GM18505 (cell line): ENCODE measurements at regions not wholly inside any gene's neighbourhood (a gene's known extent, or its start where the extent isn't known, plus 50 kb on each side); places are given as distances from the start of the nearest gene placed in this dataset.

Experiments used
- ATAC-seq: cut with Tn5 transposase; IDR thresholded peaks from one replicate; pipeline ENCODE4 v1.9.1; 2021; ENCODE audit not compliant: unreplicated experiment
- POLR2A ChIP-seq: IDR thresholded peaks from 4 replicates; pipeline ENCODE4 v1.6.1; 2011; ENCODE audit warnings: borderline replicate concordance; ENCODE audit not compliant: insufficient read depth, insufficient read length; ENCODE audit errors: extremely low read depth

DNA sequence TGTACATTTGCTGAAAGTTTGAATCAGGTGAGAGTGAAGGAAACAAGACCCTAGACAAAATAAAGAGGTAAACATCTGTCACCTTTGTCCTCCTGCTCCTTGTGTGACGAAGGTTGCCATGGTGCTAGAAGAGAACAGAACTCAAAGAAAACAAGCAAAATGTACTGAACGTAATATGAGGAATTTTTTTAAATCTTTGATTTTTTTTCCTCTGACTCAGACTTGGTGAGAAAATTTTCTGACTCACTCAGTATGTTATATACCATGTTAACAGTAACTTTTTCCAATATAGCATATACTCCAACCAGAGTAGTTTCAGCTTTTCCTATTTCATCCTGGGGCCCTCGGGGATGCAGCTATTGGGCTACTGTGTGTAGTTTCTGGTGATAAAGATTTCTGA lies 2114.6 kb upstream of the PIK3C3 start:
- TF ChIP-seq POLR2A = no peak
- ATAC-seq = no peak

- TF ChIP-seq POLR2A = no peak
- no peak for ATAC-seq
These were observed 2115.3 kb upstream of the PIK3C3 start for GRCh38 chr18:39839782-39840181.

DNA sequence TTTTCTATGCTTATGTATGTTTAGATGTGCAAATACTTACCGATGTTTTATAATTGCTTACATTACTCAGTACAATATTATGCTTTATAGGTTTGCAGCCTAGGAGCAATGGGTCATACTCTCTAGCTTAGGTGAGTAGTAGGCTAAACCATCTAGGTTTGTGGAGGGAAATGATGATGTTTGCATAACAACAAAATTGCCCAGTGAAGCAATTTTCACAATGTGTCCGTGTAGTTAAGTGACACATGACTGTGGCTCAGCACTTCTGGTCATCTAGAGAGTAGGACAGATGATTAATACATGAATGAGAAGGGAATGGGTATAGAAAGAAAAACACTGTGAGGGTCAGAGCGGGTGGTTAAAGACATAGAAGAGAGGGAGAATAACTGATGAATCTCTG lies 2116.2 kb upstream of the PIK3C3 start:
- no peak for ATAC-seq
- no peak for TF ChIP-seq POLR2A

DNA sequence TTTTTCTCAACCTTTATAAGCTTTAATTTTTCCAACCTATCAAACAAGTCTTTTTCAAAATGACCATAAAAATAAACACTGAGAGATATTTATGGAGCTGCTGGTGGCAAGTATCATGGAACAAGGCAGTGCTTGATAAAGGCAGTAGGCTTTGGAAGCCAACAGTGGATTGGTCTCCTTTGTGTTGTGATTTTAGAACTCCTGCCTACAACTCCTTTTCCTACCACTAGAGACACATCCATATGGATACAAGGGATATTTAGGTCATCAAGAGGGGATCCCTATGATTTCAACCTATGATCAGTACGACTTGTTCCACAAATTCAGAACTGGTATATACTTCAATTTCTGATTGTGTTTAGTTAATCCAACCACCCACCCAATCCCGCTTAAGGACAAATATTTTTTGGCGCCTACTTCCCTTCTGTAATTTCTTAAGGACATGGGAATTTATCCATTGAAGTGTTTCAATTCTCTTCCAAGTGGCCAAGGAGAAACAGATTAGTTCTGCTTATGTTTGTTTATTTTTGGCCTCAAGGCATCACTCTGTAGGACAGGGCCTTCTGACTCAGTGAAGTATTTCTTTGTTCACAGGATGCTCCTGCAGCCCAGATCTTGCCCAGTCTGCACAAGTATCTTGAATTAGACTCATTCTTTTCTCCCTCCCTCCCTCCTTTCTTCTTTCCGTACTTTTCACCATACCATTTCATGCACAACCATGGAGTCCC lies 2119.6 kb upstream of the PIK3C3 start:
- TF ChIP-seq POLR2A = no peak
- ATAC-seq = no peak

GRCh38 chr18:39834636-39835035 lies 2120.4 kb upstream of the PIK3C3 start:
- ATAC-seq = no peak
- TF ChIP-seq POLR2A = no peak

- no peak for ATAC-seq
- TF ChIP-seq POLR2A = no peak
These were observed 2129.4 kb upstream of the PIK3C3 start for GRCh38 chr18:39825485-39826150.

GRCh38 chr18:39806525-39806924 lies 2148.5 kb upstream of the PIK3C3 start:
- ATAC-seq = no peak
- no peak for TF ChIP-seq POLR2A

DNA sequence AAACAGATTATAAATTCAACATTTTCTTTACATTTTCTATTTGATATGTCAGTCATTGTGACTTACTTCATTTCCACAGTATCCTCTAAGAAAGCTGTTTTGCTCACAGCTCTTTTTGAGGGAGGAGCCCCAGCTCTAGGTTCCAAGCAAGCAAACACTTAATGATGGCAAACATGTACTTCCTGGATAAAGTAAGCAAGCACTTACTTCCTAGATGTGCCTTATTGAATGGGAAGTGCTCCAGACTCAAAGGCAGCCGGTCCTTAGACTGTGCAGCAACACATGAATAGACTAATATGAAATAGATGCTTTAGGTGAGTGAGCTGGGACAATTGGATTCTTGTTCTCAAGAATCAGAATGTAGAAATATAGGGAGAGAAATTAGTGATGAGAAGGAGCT lies 2149.8 kb upstream of the PIK3C3 start:
- ATAC-seq = no peak
- no peak for TF ChIP-seq POLR2A

DNA sequence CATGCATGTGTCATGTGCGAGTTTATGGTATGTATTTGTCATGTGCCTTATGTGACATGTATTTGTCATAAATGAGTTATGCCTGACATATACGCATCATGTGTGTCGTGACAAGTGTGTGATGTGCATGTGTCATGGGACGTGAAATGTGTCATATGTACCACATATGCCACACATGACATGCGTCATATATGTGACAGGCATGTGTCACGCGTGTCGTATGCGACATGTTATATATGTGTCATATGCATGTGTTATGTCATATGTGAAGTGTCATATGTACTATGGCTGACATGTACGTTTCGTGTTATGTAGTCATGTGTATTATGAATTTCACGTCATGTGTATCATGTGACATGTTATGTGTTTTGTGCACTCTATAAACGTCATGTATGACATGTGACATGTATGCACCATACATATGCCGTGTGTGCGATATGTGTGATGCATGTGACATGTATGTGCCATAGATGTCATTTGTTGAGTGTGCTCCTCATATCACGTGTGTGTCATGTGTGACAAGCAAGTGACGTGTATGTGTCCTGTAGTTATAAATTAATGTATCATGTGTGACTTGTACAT lies 2152.3 kb upstream of the PIK3C3 start:
- no peak for ATAC-seq
- no peak for TF ChIP-seq POLR2A

GRCh38 chr18:39801848-39802247 lies 2153.2 kb upstream of the PIK3C3 start:
- TF ChIP-seq POLR2A = no peak
- no peak for ATAC-seq

- no peak for TF ChIP-seq POLR2A
- ATAC-seq = no peak
These were observed 2154.0 kb upstream of the PIK3C3 start for GRCh38 chr18:39801010-39801409.

GRCh38 chr18:39799006-39799405 lies 2156.0 kb upstream of the PIK3C3 start:
- ATAC-seq = no peak
- no peak for TF ChIP-seq POLR2A

DNA sequence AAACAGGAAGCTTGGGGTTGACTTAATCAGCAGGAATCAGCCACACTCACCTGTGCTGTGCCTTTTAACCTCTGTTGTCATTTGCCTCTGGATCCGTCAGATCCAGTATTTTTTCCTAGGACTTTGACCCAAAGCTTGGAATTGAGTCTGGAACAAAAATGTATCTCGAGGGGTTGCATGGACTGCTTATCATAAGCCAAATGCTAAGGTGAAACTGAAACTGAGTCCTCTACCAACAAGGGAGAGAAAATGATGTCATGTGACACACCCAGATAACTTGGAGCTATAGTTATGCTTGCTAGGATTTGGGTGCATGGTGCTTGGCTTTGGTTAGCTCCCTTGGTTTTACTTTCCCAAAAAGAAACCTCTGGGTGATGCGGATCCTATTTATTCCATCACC lies 2158.6 kb upstream of the PIK3C3 start:
- TF ChIP-seq POLR2A = no peak
- no peak for ATAC-seq

DNA sequence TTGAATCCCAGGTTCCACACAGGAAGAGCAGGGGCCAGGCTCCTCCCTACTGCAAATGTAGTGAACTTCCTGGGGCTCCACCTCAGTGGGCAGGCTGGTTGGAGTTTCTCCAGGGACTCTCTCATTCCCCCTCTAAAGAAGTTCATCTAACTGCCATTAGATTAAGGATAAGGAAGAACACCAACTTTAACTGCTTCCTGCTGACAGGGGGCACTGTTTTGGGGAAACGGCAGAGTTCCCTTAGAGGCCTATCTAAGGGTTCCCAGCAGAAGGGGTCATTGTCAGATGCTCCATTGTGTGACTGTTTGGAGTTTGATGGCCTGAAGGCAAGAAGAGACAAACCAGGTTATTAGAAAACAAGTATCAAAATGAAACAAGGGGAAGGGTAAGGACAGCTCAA lies 2159.7 kb upstream of the PIK3C3 start:
- ATAC-seq = no peak
- TF ChIP-seq POLR2A = no peak

DNA sequence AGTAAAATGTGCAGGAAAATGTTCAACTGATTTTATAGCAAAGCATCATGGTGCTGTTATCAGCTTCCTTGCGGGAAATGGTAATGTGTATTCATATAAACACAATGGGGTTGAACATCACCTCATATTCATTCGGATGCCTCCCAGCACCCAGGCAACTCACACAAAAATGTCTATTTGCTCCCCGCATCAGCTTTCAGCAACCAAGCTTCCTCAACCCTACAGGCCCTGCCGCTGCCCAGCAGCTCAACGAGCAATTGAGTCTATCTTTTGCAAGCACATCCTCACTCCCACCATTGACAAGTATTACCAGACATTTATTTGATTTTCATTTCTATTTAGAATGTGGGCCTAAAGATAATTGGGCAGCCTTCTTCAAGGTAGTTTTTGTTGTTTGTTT lies 2161.4 kb upstream of the PIK3C3 start:
- ATAC-seq = no peak
- TF ChIP-seq POLR2A = no peak

- ATAC-seq = no peak
- TF ChIP-seq POLR2A = no peak
These were observed 2166.7 kb upstream of the PIK3C3 start for GRCh38 chr18:39788383-39788782.
